Subcutaneous abdominal adipose tissue (tissue), 5 donors: ENCODE measurements at regions not wholly inside any gene's neighbourhood (a gene's known extent, or its start where the extent isn't known, plus 50 kb on each side); places are given as distances from the start of the nearest gene placed in this dataset.

Experiments
- H3K27ac ChIP-seq: one replicate; pipeline ENCODE4 v1.7.0; 2013; ENCODE audit warnings: low read depth, mild to moderate bottlenecking, inconsistent platforms, low read length, moderate library complexity
- H3K27me3 ChIP-seq, 5 donors: one replicate each; pipeline ENCODE4 v1.7.0; 2013; ENCODE audit warnings: low read length in 5 of 5, inconsistent platforms in 1 of 5; ENCODE audit not compliant: control insufficient read depth in 5 of 5, insufficient read depth in 4 of 5
- H3K36me3 ChIP-seq, 5 donors: one replicate each; pipeline ENCODE4 v1.7.0; 2013; ENCODE audit warnings: low read length in 5 of 5; ENCODE audit not compliant: control insufficient read depth in 5 of 5, insufficient read depth in 5 of 5
- H3K4me1 ChIP-seq, 5 donors: one replicate each; pipeline ENCODE4 v1.7.0; 2013; ENCODE audit warnings: low read length in 5 of 5, mild to moderate bottlenecking in 3 of 5, moderate library complexity in 1 of 5; ENCODE audit not compliant: control insufficient read depth in 5 of 5, insufficient read depth in 5 of 5
- H3K4me3 ChIP-seq, 5 donors: one replicate each; pipeline ENCODE4 v1.7.0; 2013; ENCODE audit warnings: low read length in 5 of 5, low read depth in 1 of 5
- H3K9ac ChIP-seq, 5 donors: one replicate each; pipeline ENCODE4 v1.7.0; 2013; ENCODE audit warnings: low read length in 5 of 5, mild to moderate bottlenecking in 4 of 5, moderate library complexity in 3 of 5
- H3K9me3 ChIP-seq, 5 donors: one replicate each; pipeline ENCODE4 v1.7.0; 2013; ENCODE audit warnings: low read length in 5 of 5; ENCODE audit not compliant: control insufficient read depth in 5 of 5
- donor health status: healthy.
- donor health status: healthy.
- donor health status: healthy.
- donor health status: healthy.
- donor health status: healthy.

- Histone ChIP-seq H3K4me1 (no peaks in the 10 kb centered on the region), H3K4me3 (no peak overlapping the region), H3K27me3 (no peaks in the 10 kb centered on the region), H3K9ac (no peak overlapping the region), H3K36me3 (no peaks in the 10 kb centered on the region), H3K9me3 (peaks cover 0 to 7% (median 4%) of the 10 kb centered on the region in 5 donors), H3K27ac (no peak overlapping the region)
Observed at GRCh38 chr12:105943525-105943924, 195.2 kb downstream of the NUAK1 start.

- Histone ChIP-seq H3K36me3 (no peaks in the 10 kb centered on the region), H3K27me3 (no peaks in the 10 kb centered on the region), H3K9ac (no peak overlapping the region), H3K4me1 (no peaks in the 10 kb centered on the region), H3K9me3 (peaks cover 0 to 7% (median 4%) of the 10 kb centered on the region in 5 donors), H3K4me3 (no peak overlapping the region), H3K27ac (no peak overlapping the region)
Observed at GRCh38 chr12:105944628-105945027, 194.1 kb downstream of the NUAK1 start.

GRCh38 chr12:105945880-105946279 is 192.9 kb downstream of the NUAK1 start:
- Histone ChIP-seq H3K9me3 (peaks cover 0 to 7% (median 4%) of the 10 kb centered on the region in 5 donors), H3K4me3 (no peak overlapping the region), H3K36me3 (no peaks in the 10 kb centered on the region), H3K9ac (no peak overlapping the region), H3K27ac (no peak overlapping the region), H3K4me1 (no peaks in the 10 kb centered on the region), H3K27me3 (no peaks in the 10 kb centered on the region)

GRCh38 chr12:105946493-105946901 is 192.3 kb downstream of the NUAK1 start:
- Histone ChIP-seq H3K4me3 (no peak overlapping the region), H3K36me3 (no peaks in the 10 kb centered on the region), H3K27ac (no peak overlapping the region), H3K9me3 (peaks cover 0 to 7% (median 4%) of the 10 kb centered on the region in 5 donors), H3K27me3 (no peaks in the 10 kb centered on the region), H3K9ac (no peak overlapping the region), H3K4me1 (no peaks in the 10 kb centered on the region)

GRCh38 chr12:105947906-105948305 is 190.8 kb downstream of the NUAK1 start:
- no peaks in the 10 kb centered on the region for H3K4me1 ChIP-seq
- H3K27me3 ChIP-seq: no peaks in the 10 kb centered on the region
- no peak overlapping the region for H3K27ac ChIP-seq
- no peak overlapping the region for H3K9ac ChIP-seq
- no peak overlapping the region for H3K4me3 ChIP-seq
- H3K36me3 ChIP-seq: no peaks in the 10 kb centered on the region
- peaks cover 0 to 7% (median 4%) of the 10 kb centered on the region in 5 donors for H3K9me3 ChIP-seq

GRCh38 chr12:105948331-105948730 is 190.4 kb downstream of the NUAK1 start:
- Histone ChIP-seq H3K27ac (no peak overlapping the region), H3K36me3 (no peaks in the 10 kb centered on the region), H3K9ac (no peak overlapping the region), H3K4me3 (no peak overlapping the region), H3K27me3 (no peaks in the 10 kb centered on the region), H3K4me1 (no peaks in the 10 kb centered on the region), H3K9me3 (peaks cover 0 to 4% (median 3%) of the 10 kb centered on the region in 5 donors)

- Histone ChIP-seq H3K27ac (no peak overlapping the region), H3K27me3 (no peaks in the 10 kb centered on the region), H3K9ac (no peak overlapping the region), H3K9me3 (no peaks in the 10 kb centered on the region), H3K4me3 (no peak overlapping the region), H3K36me3 (no peaks in the 10 kb centered on the region), H3K4me1 (no peaks in the 10 kb centered on the region)
Observed at GRCh38 chr12:105949391-105949790, 189.4 kb downstream of the NUAK1 start.

GRCh38 chr12:105951732-105952131 is 187.0 kb downstream of the NUAK1 start:
- Histone ChIP-seq H3K27me3 (no peaks in the 10 kb centered on the region), H3K9ac (no peak overlapping the region), H3K27ac (no peak overlapping the region), H3K4me3 (no peak overlapping the region), H3K4me1 (peaks cover 0 to 8% (median 6%) of the 10 kb centered on the region in 5 donors), H3K9me3 (no peaks in the 10 kb centered on the region), H3K36me3 (no peaks in the 10 kb centered on the region)

GRCh38 chr12:105954951-105955931 is 183.5 kb downstream of the NUAK1 start:
- no peak overlapping the region for H3K27ac ChIP-seq
- no peaks in the 10 kb centered on the region for H3K9me3 ChIP-seq
- H3K9ac ChIP-seq: no peak overlapping the region
- no peaks in the 10 kb centered on the region for H3K27me3 ChIP-seq
- no peaks in the 10 kb centered on the region for H3K36me3 ChIP-seq
- H3K4me1 ChIP-seq: peaks cover 0 to 8% (median 6%) of the 10 kb centered on the region in 5 donors
- H3K4me3 ChIP-seq: no peak overlapping the region

GRCh38 chr12:105955976-105956375 is 182.8 kb downstream of the NUAK1 start:
- H3K36me3 ChIP-seq: no peaks in the 10 kb centered on the region
- H3K27ac ChIP-seq: no peak overlapping the region
- no peak overlapping the region for H3K9ac ChIP-seq
- H3K4me3 ChIP-seq: no peak overlapping the region
- H3K9me3 ChIP-seq: no peaks in the 10 kb centered on the region
- peaks cover 0 to 8% (median 6%) of the 10 kb centered on the region in 5 donors for H3K4me1 ChIP-seq
- no peaks in the 10 kb centered on the region for H3K27me3 ChIP-seq
